Neural crest cell (in vitro differentiated cells): ENCODE measurements at regions not wholly inside any gene's neighbourhood (a gene's known extent, or its start where the extent isn't known, plus 50 kb on each side); places are given as distances from the start of the nearest gene placed in this dataset.

Experiments
- DNase-seq: peaks from one replicate; pipeline ENCODE4 v3.0.0; 2021; ENCODE audit warnings: low read depth, mixed read lengths, low spot score
- H3K27ac Mint-ChIP-seq: one replicate; pipeline ENCODE4 v1.8.0; 2021; ENCODE audit warnings: mild to moderate bottlenecking, mixed read lengths; ENCODE audit not compliant: unreplicated experiment
- H3K27me3 Mint-ChIP-seq: 2 replicates; pipeline ENCODE4 v1.8.0; 2021; ENCODE audit warnings: low read depth, mild to moderate bottlenecking, mixed read lengths
- H3K36me3 Mint-ChIP-seq: 2 replicates; pipeline ENCODE4 v1.8.0; 2021; ENCODE audit warnings: low read depth, mild to moderate bottlenecking, mixed read lengths
- H3K4me1 Mint-ChIP-seq: 2 replicates; pipeline ENCODE4 v1.8.0; 2021; ENCODE audit warnings: mixed read lengths
- H3K4me3 Mint-ChIP-seq: one replicate; pipeline ENCODE4 v1.8.0; 2021; ENCODE audit warnings: mild to moderate bottlenecking, mixed read lengths
- H3K9me3 Mint-ChIP-seq: 2 replicates; pipeline ENCODE4 v1.8.0; 2021; ENCODE audit warnings: mixed read lengths
- CTCF ChIP-seq: fragments of 200-600 bp; sonication (generic); conservative IDR thresholded peaks from 2 replicates; pipeline ENCODE4 v1.5.0; 2021; ENCODE audit warnings: antibody characterized with exemption, mild to moderate bottlenecking

GRCh38 chr3:180092889-180093288 lies 56.2 kb upstream of the PEX5L start:
- no peaks in the 10 kb centered on the region for H3K36me3 Mint-ChIP-seq
- no peak for DNase-seq
- no peak overlapping the region for H3K27ac Mint-ChIP-seq
- H3K4me1 Mint-ChIP-seq, result no peaks in the 10 kb centered on the region
- H3K4me3 Mint-ChIP-seq, result no peak overlapping the region
- peaks cover 11% of the 10 kb centered on the region for H3K9me3 Mint-ChIP-seq
- no peak for TF ChIP-seq CTCF
- H3K27me3 Mint-ChIP-seq, result no peaks in the 10 kb centered on the region

- no peaks in the 10 kb centered on the region for H3K27me3 Mint-ChIP-seq
- no peaks in the 10 kb centered on the region for H3K4me1 Mint-ChIP-seq
- no peak for TF ChIP-seq CTCF
- no peaks in the 10 kb centered on the region for H3K36me3 Mint-ChIP-seq
- peaks cover 11% of the 10 kb centered on the region for H3K9me3 Mint-ChIP-seq
- H3K4me3 Mint-ChIP-seq, result no peak overlapping the region
- H3K27ac Mint-ChIP-seq, result no peak overlapping the region
- no peak for DNase-seq
Measured at GRCh38 chr3:180093535-180093934, 56.8 kb upstream of the PEX5L start.

- Mint-ChIP-seq H3K4me3 (no peak overlapping the region), H3K36me3 (no peaks in the 10 kb centered on the region), H3K27me3 (no peaks in the 10 kb centered on the region), H3K4me1 (no peaks in the 10 kb centered on the region), H3K9me3 (peaks cover 6% of the 10 kb centered on the region), H3K27ac (no peak overlapping the region)
- no peak for TF ChIP-seq CTCF
- no peak for DNase-seq
Measured at GRCh38 chr3:180097626-180098025, 60.9 kb upstream of the PEX5L start.

GRCh38 chr3:180102134-180102533 lies 65.4 kb upstream of the PEX5L start:
- Mint-ChIP-seq H3K4me1 (no peaks in the 10 kb centered on the region), H3K9me3 (peaks cover 2% of the 10 kb centered on the region), H3K27ac (no peak overlapping the region), H3K4me3 (no peak overlapping the region), H3K36me3 (no peaks in the 10 kb centered on the region), H3K27me3 (no peaks in the 10 kb centered on the region)
- no peak for TF ChIP-seq CTCF
- DNase-seq, result no peak

GRCh38 chr3:180102604-180103003 lies 65.9 kb upstream of the PEX5L start:
- no peak for DNase-seq
- Mint-ChIP-seq H3K4me1 (no peaks in the 10 kb centered on the region), H3K9me3 (peaks cover 2% of the 10 kb centered on the region), H3K36me3 (no peaks in the 10 kb centered on the region), H3K27me3 (no peaks in the 10 kb centered on the region), H3K4me3 (no peak overlapping the region), H3K27ac (no peak overlapping the region)
- TF ChIP-seq CTCF, result no peak

- no peaks in the 10 kb centered on the region for H3K9me3 Mint-ChIP-seq
- H3K4me3 Mint-ChIP-seq, result no peak overlapping the region
- no peaks in the 10 kb centered on the region for H3K27me3 Mint-ChIP-seq
- no peak for DNase-seq
- H3K36me3 Mint-ChIP-seq, result no peaks in the 10 kb centered on the region
- peaks cover 8% of the 10 kb centered on the region for H3K4me1 Mint-ChIP-seq
- no peak for TF ChIP-seq CTCF
- H3K27ac Mint-ChIP-seq, result no peak overlapping the region
Measured at GRCh38 chr3:180116203-180116602, 79.5 kb upstream of the PEX5L start.
